Kidney epithelial cell (primary cell): ENCODE measurements at regions not wholly inside any gene's neighbourhood (a gene's known extent, or its start where the extent isn't known, plus 50 kb on each side); places are given as distances from the start of the nearest gene placed in this dataset.

ENCODE experiments used
- DNase-seq: peaks from one replicate; pipeline ENCODE4 v3.0.0-alpha.2; 2010; ENCODE audit warnings: low read depth
- H3K27me3 ChIP-seq: 2 replicates; pipeline ENCODE4 v1.6.0; 2011; ENCODE audit warnings: low read length; ENCODE audit not compliant: control insufficient read depth, insufficient read depth
- H3K36me3 ChIP-seq: 2 replicates; pipeline ENCODE4 v1.5.1; 2011; ENCODE audit warnings: low read length; ENCODE audit not compliant: control insufficient read depth, insufficient read depth
- H3K4me3 ChIP-seq: 2 replicates; pipeline ENCODE4 v1.5.1; 2011; ENCODE audit warnings: low read depth, mild to moderate bottlenecking, control low read depth, low read length
- TF ChIP-seq, protein P1 (sequence below): IDR thresholded peaks from 2 replicates; pipeline ENCODE4 v1.5.1; 2011; ENCODE audit warnings: mild to moderate bottlenecking, moderate library complexity, low read length, control low read depth, inconsistent platforms; ENCODE audit not compliant: insufficient read depth, poor library complexity, severe bottlenecking

- H3K36me3 ChIP-seq, result no peaks in the 10 kb centered on the region
- DNase-seq, result no peak
- TF ChIP-seq, protein P1, sequence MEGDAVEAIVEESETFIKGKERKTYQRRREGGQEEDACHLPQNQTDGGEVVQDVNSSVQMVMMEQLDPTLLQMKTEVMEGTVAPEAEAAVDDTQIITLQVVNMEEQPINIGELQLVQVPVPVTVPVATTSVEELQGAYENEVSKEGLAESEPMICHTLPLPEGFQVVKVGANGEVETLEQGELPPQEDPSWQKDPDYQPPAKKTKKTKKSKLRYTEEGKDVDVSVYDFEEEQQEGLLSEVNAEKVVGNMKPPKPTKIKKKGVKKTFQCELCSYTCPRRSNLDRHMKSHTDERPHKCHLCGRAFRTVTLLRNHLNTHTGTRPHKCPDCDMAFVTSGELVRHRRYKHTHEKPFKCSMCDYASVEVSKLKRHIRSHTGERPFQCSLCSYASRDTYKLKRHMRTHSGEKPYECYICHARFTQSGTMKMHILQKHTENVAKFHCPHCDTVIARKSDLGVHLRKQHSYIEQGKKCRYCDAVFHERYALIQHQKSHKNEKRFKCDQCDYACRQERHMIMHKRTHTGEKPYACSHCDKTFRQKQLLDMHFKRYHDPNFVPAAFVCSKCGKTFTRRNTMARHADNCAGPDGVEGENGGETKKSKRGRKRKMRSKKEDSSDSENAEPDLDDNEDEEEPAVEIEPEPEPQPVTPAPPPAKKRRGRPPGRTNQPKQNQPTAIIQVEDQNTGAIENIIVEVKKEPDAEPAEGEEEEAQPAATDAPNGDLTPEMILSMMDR, result peak; percentile 25
- no peak overlapping the region for H3K4me3 ChIP-seq
- no peaks in the 10 kb centered on the region for H3K27me3 ChIP-seq
Observed at GRCh38 chr4:122300776-122301175, 78.0 kb upstream of the ADAD1 start.

DNA sequence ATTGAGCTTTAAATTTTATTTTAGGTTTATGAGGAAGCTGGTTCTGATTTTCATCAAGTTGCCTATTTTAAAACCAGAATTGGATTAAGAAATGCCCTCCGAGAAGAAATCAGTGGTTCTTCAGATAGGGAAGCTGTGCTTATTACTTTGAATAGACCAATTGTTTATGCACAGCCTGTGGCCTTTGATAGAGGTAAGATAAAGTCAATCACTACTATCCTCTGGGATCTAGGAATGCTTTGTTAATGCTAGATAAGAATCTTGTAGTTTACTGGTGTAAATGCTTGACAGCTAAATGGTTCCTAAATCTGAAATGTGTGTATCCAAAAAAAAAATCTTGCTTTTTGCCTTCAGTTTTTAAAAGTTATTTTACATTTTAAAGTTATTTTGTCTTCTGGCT is 73.0 kb upstream of the ADAD1 start:
- H3K4me3 ChIP-seq, result no peak overlapping the region
- no peaks in the 10 kb centered on the region for H3K27me3 ChIP-seq
- DNase-seq, result no peak
- no peaks in the 10 kb centered on the region for H3K36me3 ChIP-seq
- TF ChIP-seq, protein P1, result no peak

GRCh38 chr4:122309988-122310626 is 68.7 kb upstream of the ADAD1 start:
- Histone ChIP-seq H3K4me3 (no peak overlapping the region), H3K36me3 (no peaks in the 10 kb centered on the region), H3K27me3 (no peaks in the 10 kb centered on the region)
- DNase-seq, result no peak
- TF ChIP-seq, protein P1, result peak; percentile 40

- Histone ChIP-seq H3K27me3 (no peaks in the 10 kb centered on the region), H3K4me3 (no peak overlapping the region), H3K36me3 (no peaks in the 10 kb centered on the region)
- TF ChIP-seq, protein P1, result no peak
- no peak for DNase-seq
Observed at GRCh38 chr4:122313006-122313646, 65.7 kb upstream of the ADAD1 start.

DNA sequence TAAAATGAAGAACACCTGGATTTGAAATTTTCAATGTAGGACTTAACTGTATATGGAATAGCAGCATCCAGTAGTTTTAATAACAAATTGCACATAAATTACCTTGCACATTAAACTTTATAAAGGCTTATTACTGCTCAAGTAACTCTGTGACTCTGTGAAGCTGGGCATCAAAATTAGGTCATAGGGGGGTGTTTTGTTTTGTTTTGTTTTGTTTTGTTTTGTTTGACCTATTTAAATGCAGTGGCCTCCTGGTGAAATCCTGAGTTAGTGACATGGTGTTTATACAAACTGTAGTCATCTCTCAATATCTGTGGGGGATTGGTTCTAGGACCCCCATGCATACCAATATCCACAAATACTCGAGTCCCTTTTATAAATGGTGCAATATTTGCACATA is 51.9 kb upstream of the ADAD1 start:
- TF ChIP-seq, protein P1, result no peak
- Histone ChIP-seq H3K27me3 (no peaks in the 10 kb centered on the region), H3K36me3 (no peaks in the 10 kb centered on the region), H3K4me3 (no peak overlapping the region)
- no peak for DNase-seq

GRCh38 chr4:122328893-122329292 is 49.9 kb upstream of the ADAD1 start:
- Histone ChIP-seq H3K36me3 (no peaks in the 10 kb centered on the region), H3K4me3 (no peak overlapping the region), H3K27me3 (no peaks in the 10 kb centered on the region)
- TF ChIP-seq, protein P1, result no peak
- no peak for DNase-seq
